NOMO-1 treated with DMSO at 0.1 percent for 48 hours (cell line): ENCODE measurements at regions not wholly inside any gene's neighbourhood (a gene's known extent, or its start where the extent isn't known, plus 50 kb on each side); places are given as distances from the start of the nearest gene placed in this dataset.
A peak's percentile ranks its signal among the peaks of the same experiment; 100 is the strongest.
"Not testable (repeated sequence)": the region's sequence is repeated elsewhere in the genome, so short reads cannot be mapped to it uniquely, and the experiment has no call there.

Experiments used
- DNase-seq: peaks from one replicate; lab custom pipeline; 2025; ENCODE audit not compliant: unreplicated experiment; lab: John Stamatoyannopoulos, UW

DNA sequence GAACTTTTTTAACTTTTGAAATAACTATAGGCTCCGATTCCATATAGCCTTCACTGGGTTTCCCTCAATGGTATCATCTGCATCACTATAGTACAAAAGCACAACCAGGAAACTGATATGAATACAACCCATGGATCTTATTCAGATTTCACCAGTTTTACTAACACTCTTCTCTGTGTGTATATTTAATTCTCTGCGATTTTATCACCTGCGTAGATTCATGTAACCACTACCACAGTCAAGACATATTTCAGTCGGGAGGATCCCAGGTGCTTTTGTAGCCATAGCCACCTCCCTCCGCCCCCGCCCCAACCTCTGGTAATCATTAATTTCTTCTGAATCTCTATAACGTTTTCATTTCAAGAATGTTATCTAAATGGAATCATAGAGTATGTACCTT lies 82.8 kb upstream of the C7orf33 start:
- DNase-seq: no peak

GRCh38 chr7:148514236-148514635 lies 76.3 kb upstream of the C7orf33 start:
- DNase-seq: no peak

GRCh38 chr7:148515237-148515636 lies 75.3 kb upstream of the C7orf33 start:
- no peak for DNase-seq

- no peak for DNase-seq
Measured at GRCh38 chr7:148515728-148516695, 74.6 kb upstream of the C7orf33 start.

GRCh38 chr7:148519386-148519785 lies 71.2 kb upstream of the C7orf33 start:
- DNase-seq: not testable (repeated sequence)

DNA sequence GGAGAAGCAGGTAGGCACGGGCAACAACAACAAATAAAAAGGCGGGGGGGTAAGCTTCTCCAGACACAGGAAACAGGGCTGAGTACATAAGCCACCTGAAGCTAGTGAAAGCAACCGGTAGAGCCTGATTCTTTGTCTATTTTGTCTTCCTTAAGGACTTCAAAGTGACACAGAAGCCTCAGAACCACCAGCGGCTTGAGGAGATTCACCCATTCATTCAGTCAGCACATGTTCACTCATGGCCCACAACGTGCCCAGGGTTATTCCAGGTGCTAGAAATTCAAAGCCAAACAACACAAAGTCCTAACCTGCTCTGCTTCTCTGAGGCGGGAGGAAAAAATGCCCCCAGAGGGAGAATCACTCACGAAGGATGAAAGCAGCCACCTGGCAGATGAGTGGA lies 69.3 kb upstream of the C7orf33 start:
- DNase-seq: no peak

GRCh38 chr7:148523550-148523949 lies 67.0 kb upstream of the C7orf33 start:
- no peak for DNase-seq

DNA sequence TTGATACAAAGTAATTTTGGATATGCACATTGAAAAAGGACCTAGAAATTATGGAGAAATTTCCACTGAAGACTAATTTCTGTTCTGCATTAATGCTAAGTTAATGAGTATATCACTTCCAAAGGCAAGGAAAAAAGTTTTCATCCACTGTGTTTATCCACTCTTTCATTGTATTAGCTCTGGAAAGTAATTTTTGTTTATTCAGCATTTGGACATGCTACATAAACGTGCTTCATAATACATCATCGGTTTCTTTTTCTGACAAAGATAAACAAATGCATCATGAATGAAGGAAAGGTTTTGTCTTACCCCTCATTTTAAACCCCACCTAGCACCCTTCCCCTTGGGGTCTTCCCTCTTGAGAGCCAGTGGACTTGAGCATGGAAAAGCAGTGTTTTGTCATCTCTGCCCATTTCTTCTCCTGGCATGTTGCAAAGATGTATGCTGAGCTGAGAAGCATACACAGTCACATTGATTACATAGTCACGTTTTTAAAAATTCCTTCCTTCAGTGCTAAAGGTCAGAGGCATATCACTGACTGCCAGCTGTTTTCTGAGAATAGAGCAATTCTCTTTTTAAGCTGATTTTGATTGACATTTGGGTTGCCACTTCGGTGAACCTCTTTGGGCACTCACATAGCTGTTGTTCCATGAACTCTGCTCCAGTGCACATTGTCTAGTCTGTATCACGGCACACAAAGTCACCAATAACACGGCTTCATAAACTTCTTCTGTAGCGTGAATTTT lies 65.9 kb upstream of the C7orf33 start:
- no peak for DNase-seq

GRCh38 chr7:148527717-148528168 lies 62.8 kb upstream of the C7orf33 start:
- peak; percentile 52 for DNase-seq

DNA sequence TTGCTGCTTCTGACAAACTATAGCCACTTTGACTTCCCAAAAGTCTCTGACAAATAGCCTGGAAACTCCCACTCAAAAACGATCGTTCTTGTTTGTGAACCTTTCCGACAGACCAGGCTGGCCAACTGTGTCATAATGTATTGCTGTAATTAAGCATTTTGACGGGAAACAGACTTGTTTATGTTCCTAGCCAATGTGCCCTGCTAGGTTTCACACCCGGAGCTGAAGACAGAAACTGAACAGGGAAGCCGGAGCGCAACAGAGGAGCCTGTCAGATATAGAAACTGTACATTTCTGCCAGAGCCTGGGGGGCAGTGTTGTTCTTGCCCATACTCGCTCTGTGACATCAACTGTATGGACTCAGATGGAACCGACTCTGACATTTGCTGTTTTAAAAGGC lies 55.3 kb upstream of the C7orf33 start:
- peak; percentile 52 for DNase-seq

GRCh38 chr7:148537435-148537834 lies 53.1 kb upstream of the C7orf33 start:
- DNase-seq: no peak

- no peak for DNase-seq
Measured at GRCh38 chr7:148540041-148540738, 50.4 kb upstream of the C7orf33 start.
